ENCODE measurements at regions not wholly inside any gene's neighbourhood (a gene's known extent, or its start where the extent isn't known, plus 50 kb on each side); places are given as distances from the start of the nearest gene placed in this dataset.

DNA sequence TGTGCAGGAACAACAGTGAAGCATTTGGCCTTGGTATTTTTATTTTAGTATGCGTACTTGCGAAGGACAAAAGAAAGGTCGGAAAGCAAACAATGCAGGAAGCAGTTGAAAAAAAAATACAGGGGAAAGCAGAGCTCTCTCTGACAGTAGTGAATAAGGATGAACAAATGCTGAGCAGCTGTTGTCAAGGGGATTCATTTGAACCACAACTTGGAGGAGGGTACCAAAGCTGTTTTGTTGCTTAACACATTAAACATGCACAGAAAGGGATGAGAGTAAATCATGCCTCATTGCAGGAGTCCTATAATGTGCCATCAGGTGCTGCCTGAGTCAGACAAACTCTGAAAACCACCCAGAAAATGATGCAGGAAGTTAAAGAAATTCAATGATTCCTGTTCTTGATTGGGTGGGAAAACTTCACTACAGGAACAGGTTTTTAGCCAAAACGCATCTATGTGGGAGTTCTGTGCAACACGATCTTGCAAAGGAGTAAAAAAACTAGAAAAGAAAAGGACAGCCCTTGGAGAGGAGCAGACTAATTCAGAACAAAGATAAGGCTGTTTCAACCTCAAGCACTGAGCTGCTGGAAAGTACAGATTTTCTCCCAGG, 2113.5 kb downstream of the LRRC4C start:
- no peak for TF ChIP-seq EZH2 (IDR thresholded peaks at IDR 0.05; ENCODE audit: insufficient read depth, low read length)
- TF ChIP-seq, protein P1, sequence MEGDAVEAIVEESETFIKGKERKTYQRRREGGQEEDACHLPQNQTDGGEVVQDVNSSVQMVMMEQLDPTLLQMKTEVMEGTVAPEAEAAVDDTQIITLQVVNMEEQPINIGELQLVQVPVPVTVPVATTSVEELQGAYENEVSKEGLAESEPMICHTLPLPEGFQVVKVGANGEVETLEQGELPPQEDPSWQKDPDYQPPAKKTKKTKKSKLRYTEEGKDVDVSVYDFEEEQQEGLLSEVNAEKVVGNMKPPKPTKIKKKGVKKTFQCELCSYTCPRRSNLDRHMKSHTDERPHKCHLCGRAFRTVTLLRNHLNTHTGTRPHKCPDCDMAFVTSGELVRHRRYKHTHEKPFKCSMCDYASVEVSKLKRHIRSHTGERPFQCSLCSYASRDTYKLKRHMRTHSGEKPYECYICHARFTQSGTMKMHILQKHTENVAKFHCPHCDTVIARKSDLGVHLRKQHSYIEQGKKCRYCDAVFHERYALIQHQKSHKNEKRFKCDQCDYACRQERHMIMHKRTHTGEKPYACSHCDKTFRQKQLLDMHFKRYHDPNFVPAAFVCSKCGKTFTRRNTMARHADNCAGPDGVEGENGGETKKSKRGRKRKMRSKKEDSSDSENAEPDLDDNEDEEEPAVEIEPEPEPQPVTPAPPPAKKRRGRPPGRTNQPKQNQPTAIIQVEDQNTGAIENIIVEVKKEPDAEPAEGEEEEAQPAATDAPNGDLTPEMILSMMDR (IDR thresholded peaks at IDR 0.05; ENCODE audit: insufficient read depth, low read depth, low read length) = no peak
